IMR-90 (cell line): ENCODE measurements at regions not wholly inside any gene's neighbourhood (a gene's known extent, or its start where the extent isn't known, plus 50 kb on each side); places are given as distances from the start of the nearest gene placed in this dataset.

Source experiments
- ATAC-seq: fragments of 200-7000 bp; cut with Tn5 transposase; 2 replicates; pipeline ENCODE4 v1.9.1; 2020; ENCODE audit warnings: low read depth, mild to moderate bottlenecking, moderate library complexity
- BruUV-seq: library from RNA; stranded (reverse); fragments of 400-500 nt; replicated peaks from 2 replicates; lab custom pipeline; 2021; lab: Mats Ljungman, UMichigan
- CTCF ChIA-PET: fragments of 300-600 bp; formaldehyde crosslinking; extraction: SDS; loops from one replicate; lab custom pipeline; 2021; ENCODE audit warnings: antibody characterized with exemption; lab: Yijun Ruan, JAX
- POLR2A ChIA-PET: fragments of 300-600 bp; sonication (Branson Sonifier 250); formaldehyde crosslinking; loops from one replicate; lab custom pipeline; 2022; ENCODE audit warnings: antibody characterized with exemption; ENCODE audit not compliant: unreplicated experiment; lab: Charles Lee
- DNase-seq: peaks from one replicate; pipeline ENCODE4 v3.0.0; 2013
- H2AFZ ChIP-seq: replicated peaks from 2 replicates; pipeline ENCODE3; 2013; ENCODE audit warnings: low read length, mild to moderate bottlenecking; ENCODE audit not compliant: poor library complexity
- H2AK5ac ChIP-seq: 2 replicates; pipeline ENCODE4 v1.6.1; 2013; ENCODE audit warnings: low read depth, low read length, inconsistent platforms
- H2AK9ac ChIP-seq: replicated peaks from 2 replicates; pipeline ENCODE3; 2013; ENCODE audit warnings: mild to moderate bottlenecking, low read depth, low read length, moderate library complexity; ENCODE audit not compliant: poor library complexity
- H2BK120ac ChIP-seq: 2 replicates; pipeline ENCODE4 v1.6.1; 2013; ENCODE audit warnings: low read depth, low read length, inconsistent platforms
- H2BK15ac ChIP-seq: 3 replicates; pipeline ENCODE4 v1.6.1; 2013; ENCODE audit warnings: low read depth, low read length, inconsistent platforms
- H2BK20ac ChIP-seq: 2 replicates; pipeline ENCODE4 v1.6.1; 2013; ENCODE audit warnings: low read depth, mild to moderate bottlenecking, inconsistent platforms, low read length, moderate library complexity
- H2BK5ac ChIP-seq: 2 replicates; pipeline ENCODE4 v1.6.1; 2013; ENCODE audit warnings: mild to moderate bottlenecking, low read depth, low read length, inconsistent platforms; ENCODE audit not compliant: poor library complexity, severe bottlenecking
- H3K14ac ChIP-seq: replicated peaks from 2 replicates; pipeline ENCODE4 v1.6.1; 2013; ENCODE audit warnings: low read depth, low read length, inconsistent platforms
- H3K18ac ChIP-seq: 2 replicates; pipeline ENCODE4 v1.6.1; 2013; ENCODE audit warnings: low read depth, low read length, control low read depth
- H3K23ac ChIP-seq: 2 replicates; pipeline ENCODE4 v1.6.1; 2013; ENCODE audit warnings: low read depth, low read length, inconsistent platforms
- H3K27ac ChIP-seq: 2 replicates; pipeline ENCODE4 v1.5.1; 2013; ENCODE audit warnings: mild to moderate bottlenecking, control low read depth, low read length; ENCODE audit not compliant: insufficient read depth
- H3K27me3 ChIP-seq: 2 replicates; pipeline ENCODE4 v1.6.1; 2013; ENCODE audit warnings: low read length; ENCODE audit not compliant: control insufficient read depth, insufficient read depth
- H3K36me3 ChIP-seq: 2 replicates; pipeline ENCODE4 v1.6.1; 2013; ENCODE audit warnings: low read length, mixed read lengths; ENCODE audit not compliant: control insufficient read depth, insufficient read depth
- H3K4ac ChIP-seq: 2 replicates; pipeline ENCODE4 v1.6.1; 2013; ENCODE audit warnings: low read depth, low read length, inconsistent platforms
- H3K4me1 ChIP-seq: 2 replicates; pipeline ENCODE4 v1.6.1; 2013; ENCODE audit warnings: low read length, mixed read lengths; ENCODE audit not compliant: control insufficient read depth, insufficient read depth
- H3K4me2 ChIP-seq: 2 replicates; pipeline ENCODE4 v1.6.1; 2013; ENCODE audit warnings: low read depth, mild to moderate bottlenecking, control low read depth, low read length, moderate library complexity
- H3K4me3 ChIP-seq: 2 replicates; pipeline ENCODE4 v1.5.1; 2013; ENCODE audit warnings: low read depth, mild to moderate bottlenecking, control low read depth, low read length, moderate library complexity; ENCODE audit not compliant: insufficient read depth
- H3K56ac ChIP-seq: 2 replicates; pipeline ENCODE4 v1.6.1; 2013; ENCODE audit warnings: low read length, inconsistent platforms; ENCODE audit not compliant: insufficient read depth; ENCODE audit errors: extremely low read depth
- H3K79me1 ChIP-seq, 2 experiments: 2 replicates each; pipeline ENCODE4 v1.6.1; 2013; ENCODE audit warnings: low read length in 2 of 2, inconsistent platforms in 1 of 2, low read depth in 1 of 2
- H3K9ac ChIP-seq: 2 replicates; pipeline ENCODE4 v1.6.1; 2013; ENCODE audit warnings: low read depth, low read length, control low read depth
- H3K9me1 ChIP-seq: 2 replicates; pipeline ENCODE4 v1.6.1; 2013; ENCODE audit warnings: low read length, inconsistent platforms; ENCODE audit not compliant: insufficient read depth
- H3K9me3 ChIP-seq: 2 replicates; pipeline ENCODE4 v1.6.1; 2013; ENCODE audit warnings: low read length; ENCODE audit not compliant: control insufficient read depth, insufficient read depth
- H4K20me1 ChIP-seq: 2 replicates; pipeline ENCODE4 v1.6.1; 2013; ENCODE audit warnings: low read length, inconsistent platforms; ENCODE audit not compliant: insufficient read depth
- H4K5ac ChIP-seq: 2 replicates; pipeline ENCODE4 v1.6.1; 2013; ENCODE audit warnings: mild to moderate bottlenecking, low read depth, low read length, control low read depth
- H4K8ac ChIP-seq, 2 experiments: 2 replicates each; pipeline ENCODE4 v1.6.1; 2013; ENCODE audit warnings: low read depth in 2 of 2, low read length in 2 of 2, control low read depth in 1 of 2, inconsistent platforms in 1 of 2
- H4K91ac ChIP-seq: 2 replicates; pipeline ENCODE4 v1.6.1; 2013; ENCODE audit warnings: low read depth, low read length, inconsistent platforms; ENCODE audit not compliant: insufficient read depth
- BHLHE40 ChIP-seq: fragments of 150-350 bp; IDR thresholded peaks from 2 replicates; pipeline ENCODE4 v1.6.1; 2016; ENCODE audit warnings: mild to moderate bottlenecking, low read depth, low read length
- CHD1 ChIP-seq: IDR thresholded peaks from 2 replicates; pipeline ENCODE4 v1.6.1; 2012; ENCODE audit warnings: low read depth, low read length, improper control_type of control experiment
- CTCF ChIP-seq: conservative IDR thresholded peaks from 2 replicates; pipeline ENCODE4 v1.5.1; 2012; ENCODE audit warnings: mild to moderate bottlenecking, low read depth, low read length, improper control_type of control experiment
- ELK1 ChIP-seq: fragments of 150-350 bp; IDR thresholded peaks from 2 replicates; pipeline ENCODE4 v1.6.1; 2016; ENCODE audit warnings: low read depth, mild to moderate bottlenecking, low read length, moderate library complexity, borderline replicate concordance
- MAFK ChIP-seq: IDR thresholded peaks from 2 replicates; pipeline ENCODE4 v1.6.1; 2012; ENCODE audit warnings: low read depth, low read length, improper control_type of control experiment
- MAZ ChIP-seq: IDR thresholded peaks from 2 replicates; pipeline ENCODE4 v1.6.1; 2012; ENCODE audit warnings: low read depth, mild to moderate bottlenecking, low read length, improper control_type of control experiment, moderate library complexity, borderline replicate concordance
- MXI1 ChIP-seq: IDR thresholded peaks from 2 replicates; pipeline ENCODE4 v1.6.1; 2012; ENCODE audit warnings: low read depth, mild to moderate bottlenecking, low read length, moderate library complexity, borderline replicate concordance
- NFE2L2 ChIP-seq: fragments of 150-350 bp; IDR thresholded peaks from 2 replicates; pipeline ENCODE4 v1.6.1; 2016; ENCODE audit warnings: low read depth, mild to moderate bottlenecking, low read length
- RAD21 ChIP-seq: IDR thresholded peaks from 2 replicates; pipeline ENCODE4 v1.6.1; 2012; ENCODE audit warnings: low read length, improper control_type of control experiment
- RCOR1 ChIP-seq: IDR thresholded peaks from 2 replicates; pipeline ENCODE4 v1.6.1; 2012; ENCODE audit warnings: mild to moderate bottlenecking, low read length, improper control_type of control experiment; ENCODE audit not compliant: insufficient replicate concordance
- RFX5 ChIP-seq: IDR thresholded peaks from 2 replicates; pipeline ENCODE4 v1.8.0; 2012; ENCODE audit warnings: low read depth, mild to moderate bottlenecking, low read length, moderate library complexity
- SMC3 ChIP-seq: fragments of 150-350 bp; IDR thresholded peaks from 2 replicates; pipeline ENCODE4 v1.6.1; 2016; ENCODE audit warnings: low read depth, mild to moderate bottlenecking, antibody characterized with exemption, low read length, moderate library complexity
- USF2 ChIP-seq: fragments of 150-350 bp; IDR thresholded peaks from 2 replicates; pipeline ENCODE4 v1.6.1; 2017; ENCODE audit warnings: mild to moderate bottlenecking, antibody characterized with exemption, low read length, low read depth
- dilution Hi-C: fragments of 300-500 bp; cut with HindIII; formaldehyde crosslinking; loops from one replicate; pipeline ENCODE4 v1.14.3; 2018; ENCODE audit warnings: low sequenced_read_pairs; ENCODE audit not compliant: unreplicated experiment
- in situ Hi-C: fragments of 300-500 bp; cut with MboI; formaldehyde crosslinking; loops from 3 replicates; pipeline ENCODE4 v1.14.3; 2019; ENCODE audit warnings: low sequenced_read_pairs, inconsistent platforms, mixed read lengths
- intact Hi-C: fragments of 100-400 bp; cut with micrococcal nuclease; formaldehyde crosslinking; loops from 2 replicates; pipeline ENCODE4 v1.10.0; 2022

- Histone ChIP-seq H3K4me2 (no peak overlapping the region), H2BK120ac (no peak overlapping the region), H3K4me3 (no peak overlapping the region), H3K4ac (no peak overlapping the region), H3K56ac (no peak overlapping the region), H4K20me1 (no peaks in the 10 kb centered on the region), H3K23ac (no peak overlapping the region), H2AK9ac (no peak overlapping the region), H3K27ac (no peak overlapping the region), H3K9ac (no peak overlapping the region), H2BK15ac (no peak overlapping the region), H3K36me3 (no peaks in the 10 kb centered on the region), H4K91ac (no peak overlapping the region), H2BK5ac (no peak overlapping the region), H4K5ac (no peak overlapping the region), H2BK20ac (no peak overlapping the region), H3K18ac (no peak overlapping the region), H4K8ac (no peak overlapping the region), H2AFZ (no peak overlapping the region), H2AK5ac (no peak overlapping the region), H3K27me3 (no peaks in the 10 kb centered on the region), H3K79me1 (no peaks in the 10 kb centered on the region), H3K4me1 (no peaks in the 10 kb centered on the region), H3K14ac (no peak overlapping the region), H3K9me3 (peaks cover 9% of the 10 kb centered on the region), H3K9me1 (no peaks in the 10 kb centered on the region)
- no peak for TF ChIP-seq RAD21
- no peak for TF ChIP-seq CTCF
- TF ChIP-seq RCOR1, result no peak
- TF ChIP-seq CHD1, result no peak
- no peak for TF ChIP-seq BHLHE40
- TF ChIP-seq MAZ, result no peak
- TF ChIP-seq MXI1, result no peak
- no peak for TF ChIP-seq SMC3
- TF ChIP-seq ELK1, result no peak
- no peak for TF ChIP-seq RFX5
- no peak for TF ChIP-seq USF2
- no peak for TF ChIP-seq MAFK
- no peak for TF ChIP-seq NFE2L2
- POLR2A ChIA-PET, result no interaction called here
- intact Hi-C loops, result no loop called here
- CTCF ChIA-PET, result no interaction called here
- ATAC-seq (no peak), DNase-seq (no peak)
- in situ Hi-C loops, result no loop called here
- dilution Hi-C loops, result no loop called here
- BruUV-seq, result no TSS peak
Measured at GRCh38 chr3:35137612-35138011, 501.7 kb upstream of the ARPP21 start.
